ENCODE measurements at regions not wholly inside any gene's neighbourhood (a gene's known extent, or its start where the extent isn't known, plus 50 kb on each side); places are given as distances from the start of the nearest gene placed in this dataset.

DNA sequence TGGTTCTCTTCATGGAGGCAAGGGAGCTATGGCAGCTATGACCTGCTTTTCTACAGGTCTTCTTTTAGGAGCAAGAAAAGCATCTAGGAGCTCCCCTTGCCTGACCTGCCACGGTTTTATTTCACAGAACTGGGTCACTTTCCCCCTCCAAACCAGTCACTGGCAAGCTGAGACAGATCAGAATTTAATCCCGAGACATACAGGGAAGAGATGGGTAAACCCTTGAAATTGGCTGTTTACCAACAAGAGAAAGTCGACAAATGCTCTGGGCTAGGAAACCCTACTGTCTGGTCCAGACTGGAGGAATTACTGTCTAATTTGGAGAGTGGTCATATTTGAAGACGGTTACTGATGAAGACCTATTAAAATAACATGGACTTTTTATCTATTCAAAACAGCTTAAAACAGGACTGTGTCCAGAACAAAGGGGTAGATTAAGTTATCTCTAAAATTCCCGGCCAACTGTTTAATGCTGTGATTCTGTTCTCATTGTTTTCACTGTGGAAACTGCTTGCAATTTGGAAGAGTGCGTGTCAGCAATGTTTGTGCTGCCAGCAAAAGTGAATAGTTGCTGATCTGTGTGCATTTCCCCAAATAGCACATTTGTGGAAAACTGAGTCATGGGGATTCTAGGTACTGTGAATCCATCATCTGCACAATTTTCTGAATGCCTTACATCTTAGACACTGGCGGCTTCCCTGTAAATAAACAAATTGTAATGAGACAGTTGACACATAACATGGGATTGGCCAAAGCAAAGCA, 73.4 kb upstream of the EEA1 start:
- Histone ChIP-seq H3K4me1 (no peaks in the 10 kb centered on the region), H3K27me3 (no peaks in the 10 kb centered on the region), H3K4me3 (no peak overlapping the region), H3K27ac (peak overlapping the region; percentile 3 to 45), H3K36me3 (no peaks in the 10 kb centered on the region), H3K9me3 (no peaks in the 10 kb centered on the region)
- intact Hi-C loops (cut with DNase I; ENCODE audit: low total_unique reads) = no loop called here
- no peak for DNase-seq (ENCODE audit: low spot score in 2 of 2)
- TF ChIP-seq POLR2AphosphoS5 (IDR thresholded peaks at IDR 0.05) (no peak), POLR2A (IDR thresholded peaks at IDR 0.05) (no peak)

GRCh38 chr12:93003531-93004239, 74.6 kb upstream of the EEA1 start:
- DNase-seq (ENCODE audit: low spot score in 2 of 2) = no peak
- intact Hi-C loops (cut with DNase I; ENCODE audit: low total_unique reads) = no loop called here
- Histone ChIP-seq H3K4me1 (no peaks in the 10 kb centered on the region), H3K27ac (no peak overlapping the region), H3K36me3 (no peaks in the 10 kb centered on the region), H3K27me3 (no peaks in the 10 kb centered on the region), H3K9me3 (no peaks in the 10 kb centered on the region), H3K4me3 (no peak overlapping the region)
- TF ChIP-seq CTCF (IDR thresholded peaks at IDR 0.05) = no peak
- TF ChIP-seq POLR2A (IDR thresholded peaks at IDR 0.05) = no peak
- no peak for TF ChIP-seq POLR2AphosphoS5 (IDR thresholded peaks at IDR 0.05)

DNA sequence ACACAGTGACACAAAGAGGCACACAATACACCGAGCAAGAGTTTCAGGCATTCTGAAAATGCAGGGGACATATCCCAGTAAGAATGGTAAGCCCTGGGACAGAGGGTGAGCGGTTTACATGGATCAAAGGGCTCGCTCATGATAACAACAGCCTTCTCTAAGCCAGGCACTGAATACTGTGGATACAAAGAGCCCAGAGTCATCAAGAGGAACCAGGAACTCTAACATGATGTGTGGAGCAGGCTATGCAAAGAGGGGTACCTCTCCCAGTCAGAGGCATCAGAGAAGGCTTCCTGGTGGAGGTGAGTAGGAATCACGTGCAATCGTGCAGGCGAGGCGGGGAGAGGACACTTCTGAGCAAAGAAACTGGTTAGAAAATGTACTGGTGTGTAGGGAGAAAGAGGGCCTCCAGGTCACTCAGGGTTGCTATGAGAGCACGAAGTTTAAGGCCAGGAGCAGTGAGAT, 76.9 kb upstream of the EEA1 start:
- H3K36me3 ChIP-seq = no peaks in the 10 kb centered on the region
- DNase-seq (ENCODE audit: low spot score in 2 of 2) = no peak
- no peak overlapping the region for H3K27ac ChIP-seq
- no peaks in the 10 kb centered on the region for H3K4me1 ChIP-seq
- H3K9me3 ChIP-seq = no peaks in the 10 kb centered on the region
- H3K27me3 ChIP-seq = no peaks in the 10 kb centered on the region
- intact Hi-C loops (cut with DNase I; ENCODE audit: low total_unique reads) = no loop called here
- TF ChIP-seq POLR2AphosphoS5 (IDR thresholded peaks at IDR 0.05) (no peak), CTCF (IDR thresholded peaks at IDR 0.05) (no peak), POLR2A (IDR thresholded peaks at IDR 0.05) (no peak)
- no peak overlapping the region for H3K4me3 ChIP-seq

- no peaks in the 10 kb centered on the region for H3K27me3 ChIP-seq
- no peak overlapping the region for H3K4me3 ChIP-seq
- TF ChIP-seq POLR2A (IDR thresholded peaks at IDR 0.05) (no peak), CTCF (IDR thresholded peaks at IDR 0.05) (no peak)
- H3K9me3 ChIP-seq = no peaks in the 10 kb centered on the region
- intact Hi-C loops (cut with DNase I; ENCODE audit: low total_unique reads) = no loop called here
- H3K4me1 ChIP-seq = no peaks in the 10 kb centered on the region
- H3K36me3 ChIP-seq = no peaks in the 10 kb centered on the region
- DNase-seq (ENCODE audit: low spot score in 2 of 2) = no peak
- no peak overlapping the region for H3K27ac ChIP-seq
Measured at GRCh38 chr12:93006471-93007208, 77.5 kb upstream of the EEA1 start.

DNA sequence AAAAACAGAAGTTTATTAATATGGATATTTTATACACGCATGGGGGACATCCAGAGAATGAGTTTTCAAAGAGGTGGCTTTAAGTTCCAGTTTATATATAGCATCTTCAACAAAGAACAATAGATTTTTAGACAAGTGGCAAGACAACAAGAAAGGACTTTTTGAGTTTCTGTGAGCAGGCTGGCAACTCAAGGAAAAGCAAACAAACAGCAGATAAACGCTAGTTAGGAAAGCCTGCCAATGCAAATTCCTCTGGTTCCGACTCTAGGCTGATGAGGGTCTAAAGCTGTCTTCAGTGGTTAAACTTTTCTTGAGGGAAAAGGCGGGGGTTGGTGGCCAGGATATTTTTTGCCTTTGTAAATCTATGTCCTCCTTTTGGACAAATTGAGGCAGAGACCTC, 78.4 kb upstream of the EEA1 start:
- no peak overlapping the region for H3K27ac ChIP-seq
- DNase-seq (ENCODE audit: low spot score in 2 of 2) = no peak
- intact Hi-C loops (cut with DNase I; ENCODE audit: low total_unique reads) = no loop called here
- H3K27me3 ChIP-seq = no peaks in the 10 kb centered on the region
- H3K36me3 ChIP-seq = no peaks in the 10 kb centered on the region
- no peak overlapping the region for H3K4me3 ChIP-seq
- no peaks in the 10 kb centered on the region for H3K9me3 ChIP-seq
- TF ChIP-seq POLR2A (IDR thresholded peaks at IDR 0.05) (no peak), CTCF (IDR thresholded peaks at IDR 0.05) (no peak), POLR2AphosphoS5 (IDR thresholded peaks at IDR 0.05) (no peak)
- H3K4me1 ChIP-seq = no peaks in the 10 kb centered on the region

Measured in breast epithelium (tissue), 4 donors.